Activated T-cell treated with anti-CD3 and anti-CD28 coated beads, Interleukin-2, amount 50 U/mL, for 24 hours (primary cell): ENCODE measurements at regions not wholly inside any gene's neighbourhood (a gene's known extent, or its start where the extent isn't known, plus 50 kb on each side); places are given as distances from the start of the nearest gene placed in this dataset.

Experiments
- DNase-seq: peaks from one replicate; pipeline ENCODE4 v3.0.0-alpha.2; 2020
- H3K27ac Mint-ChIP-seq: 2 replicates; pipeline ENCODE4 v1.8.0; 2020; ENCODE audit warnings: mild to moderate bottlenecking, mixed read lengths
- H3K27me3 Mint-ChIP-seq: 2 replicates; pipeline ENCODE4 v1.8.0; 2020; ENCODE audit warnings: mixed read lengths
- H3K36me3 Mint-ChIP-seq: 2 replicates; pipeline ENCODE4 v1.8.0; 2020; ENCODE audit warnings: low read depth, mixed read lengths
- H3K4me1 Mint-ChIP-seq: 2 replicates; pipeline ENCODE4 v1.8.0; 2020; ENCODE audit warnings: low read depth, mixed read lengths
- H3K4me3 Mint-ChIP-seq: 2 replicates; pipeline ENCODE4 v1.8.0; 2020; ENCODE audit warnings: mild to moderate bottlenecking, moderate library complexity, mixed read lengths
- H3K9me3 Mint-ChIP-seq: 2 replicates; pipeline ENCODE4 v1.8.0; 2020; ENCODE audit warnings: mixed read lengths

- peaks cover 2% of the 10 kb centered on the region for H3K4me1 Mint-ChIP-seq
- H3K36me3 Mint-ChIP-seq = no peaks in the 10 kb centered on the region
- no peak overlapping the region for H3K27ac Mint-ChIP-seq
- no peak for DNase-seq
- H3K9me3 Mint-ChIP-seq = no peaks in the 10 kb centered on the region
- no peaks in the 10 kb centered on the region for H3K27me3 Mint-ChIP-seq
- no peak overlapping the region for H3K4me3 Mint-ChIP-seq
Observed at GRCh38 chr20:34163307-34163706, 51.3 kb upstream of the EIF2S2 start.

GRCh38 chr20:34164381-34164984 lies 52.4 kb upstream of the EIF2S2 start:
- Mint-ChIP-seq H3K4me1 (peaks cover 2% of the 10 kb centered on the region), H3K4me3 (no peak overlapping the region), H3K36me3 (no peaks in the 10 kb centered on the region), H3K27ac (no peak overlapping the region), H3K27me3 (no peaks in the 10 kb centered on the region), H3K9me3 (no peaks in the 10 kb centered on the region)
- DNase-seq = no peak

- H3K27ac Mint-ChIP-seq = no peak overlapping the region
- no peaks in the 10 kb centered on the region for H3K27me3 Mint-ChIP-seq
- no peak for DNase-seq
- peaks cover 2% of the 10 kb centered on the region for H3K4me1 Mint-ChIP-seq
- no peaks in the 10 kb centered on the region for H3K36me3 Mint-ChIP-seq
- H3K9me3 Mint-ChIP-seq = no peaks in the 10 kb centered on the region
- H3K4me3 Mint-ChIP-seq = no peak overlapping the region
Observed at GRCh38 chr20:34165018-34165619, 53.1 kb upstream of the EIF2S2 start.

- Mint-ChIP-seq H3K4me3 (no peak overlapping the region), H3K36me3 (no peaks in the 10 kb centered on the region), H3K4me1 (no peaks in the 10 kb centered on the region), H3K9me3 (no peaks in the 10 kb centered on the region), H3K27me3 (no peaks in the 10 kb centered on the region), H3K27ac (no peak overlapping the region)
- no peak for DNase-seq
Observed at GRCh38 chr20:34171640-34172039, 59.6 kb upstream of the EIF2S2 start.

GRCh38 chr20:34172926-34173325 lies 60.9 kb upstream of the EIF2S2 start:
- no peak overlapping the region for H3K27ac Mint-ChIP-seq
- no peaks in the 10 kb centered on the region for H3K27me3 Mint-ChIP-seq

GRCh38 chr20:34175079-34175478 lies 63.0 kb upstream of the EIF2S2 start:
- Mint-ChIP-seq H3K27ac (no peak overlapping the region), H3K9me3 (no peaks in the 10 kb centered on the region), H3K4me3 (no peak overlapping the region), H3K36me3 (no peaks in the 10 kb centered on the region), H3K27me3 (no peaks in the 10 kb centered on the region), H3K4me1 (no peaks in the 10 kb centered on the region)
- no peak for DNase-seq

More at GRCh38 chr20:34172926-34173325, 60.9 kb upstream of the EIF2S2 start:
- Mint-ChIP-seq H3K9me3 (no peaks in the 10 kb centered on the region), H3K4me1 (no peaks in the 10 kb centered on the region), H3K4me3 (no peak overlapping the region), H3K36me3 (no peaks in the 10 kb centered on the region)
- no peak for DNase-seq

- no peak overlapping the region for H3K27ac Mint-ChIP-seq
- H3K9me3 Mint-ChIP-seq = no peaks in the 10 kb centered on the region
- no peaks in the 10 kb centered on the region for H3K36me3 Mint-ChIP-seq
- H3K4me1 Mint-ChIP-seq = no peaks in the 10 kb centered on the region
- DNase-seq = no peak
- H3K4me3 Mint-ChIP-seq = no peak overlapping the region
- no peaks in the 10 kb centered on the region for H3K27me3 Mint-ChIP-seq
Observed at GRCh38 chr20:34175879-34176278, 63.8 kb upstream of the EIF2S2 start.

- no peaks in the 10 kb centered on the region for H3K9me3 Mint-ChIP-seq
- no peaks in the 10 kb centered on the region for H3K36me3 Mint-ChIP-seq
- no peak overlapping the region for H3K4me3 Mint-ChIP-seq
- H3K27ac Mint-ChIP-seq = no peak overlapping the region
- no peak for DNase-seq
- H3K27me3 Mint-ChIP-seq = no peaks in the 10 kb centered on the region
- no peaks in the 10 kb centered on the region for H3K4me1 Mint-ChIP-seq
Observed at GRCh38 chr20:34177052-34177451, 64.2 kb upstream of the ASIP start.

GRCh38 chr20:34179637-34180360 lies 61.4 kb upstream of the ASIP start:
- no peak for DNase-seq
- Mint-ChIP-seq H3K9me3 (no peaks in the 10 kb centered on the region), H3K36me3 (no peaks in the 10 kb centered on the region), H3K4me3 (no peak overlapping the region), H3K27me3 (peaks cover 5% of the 10 kb centered on the region), H3K4me1 (no peaks in the 10 kb centered on the region), H3K27ac (no peak overlapping the region)

GRCh38 chr20:34180460-34181120 lies 60.6 kb upstream of the ASIP start:
- H3K27me3 Mint-ChIP-seq = peaks cover 7% of the 10 kb centered on the region
- H3K4me1 Mint-ChIP-seq = no peaks in the 10 kb centered on the region
- H3K27ac Mint-ChIP-seq = no peak overlapping the region
- no peak overlapping the region for H3K4me3 Mint-ChIP-seq
- no peaks in the 10 kb centered on the region for H3K9me3 Mint-ChIP-seq
- no peak for DNase-seq
- H3K36me3 Mint-ChIP-seq = no peaks in the 10 kb centered on the region

GRCh38 chr20:34181484-34181883 lies 59.7 kb upstream of the ASIP start:
- Mint-ChIP-seq H3K36me3 (no peaks in the 10 kb centered on the region), H3K9me3 (no peaks in the 10 kb centered on the region), H3K27ac (no peak overlapping the region), H3K4me1 (no peaks in the 10 kb centered on the region), H3K27me3 (peaks cover 10% of the 10 kb centered on the region), H3K4me3 (no peak overlapping the region)
- DNase-seq = no peak

- H3K9me3 Mint-ChIP-seq = no peaks in the 10 kb centered on the region
- no peak overlapping the region for H3K4me3 Mint-ChIP-seq
- H3K4me1 Mint-ChIP-seq = no peaks in the 10 kb centered on the region
- H3K27ac Mint-ChIP-seq = no peak overlapping the region
- no peak for DNase-seq
- H3K27me3 Mint-ChIP-seq = peaks cover 20% of the 10 kb centered on the region
- H3K36me3 Mint-ChIP-seq = no peaks in the 10 kb centered on the region
Observed at GRCh38 chr20:34185766-34186620, 55.2 kb upstream of the ASIP start.

GRCh38 chr20:34189572-34190163 lies 51.6 kb upstream of the ASIP start:
- H3K4me1 Mint-ChIP-seq = peaks cover 2% of the 10 kb centered on the region
- no peaks in the 10 kb centered on the region for H3K36me3 Mint-ChIP-seq
- H3K9me3 Mint-ChIP-seq = no peaks in the 10 kb centered on the region
- H3K27ac Mint-ChIP-seq = no peak overlapping the region
- H3K27me3 Mint-ChIP-seq = peaks cover 15% of the 10 kb centered on the region
- no peak for DNase-seq
- no peak overlapping the region for H3K4me3 Mint-ChIP-seq

- no peak for DNase-seq
- Mint-ChIP-seq H3K27me3 (peaks cover 18% of the 10 kb centered on the region), H3K36me3 (no peaks in the 10 kb centered on the region), H3K4me3 (no peak overlapping the region), H3K4me1 (peaks cover 2% of the 10 kb centered on the region), H3K27ac (no peak overlapping the region), H3K9me3 (no peaks in the 10 kb centered on the region)
Observed at GRCh38 chr20:34190262-34190661, 51.0 kb upstream of the ASIP start.
